Suprapubic skin (tissue), 3 donors: ENCODE measurements at regions not wholly inside any gene's neighbourhood (a gene's known extent, or its start where the extent isn't known, plus 50 kb on each side); places are given as distances from the start of the nearest gene placed in this dataset.

ENCODE experiments used
- POLR2AphosphoS5 ChIP-seq, 3 donors: sonication (generic); formaldehyde crosslinking; IDR thresholded peaks; one replicate each; pipeline ENCODE4 v1.6.1; 2017; ENCODE audit warnings: antibody characterized with exemption in 3 of 3
- TF ChIP-seq, protein P1 (sequence below), 2 donors: fragments of 200-600 bp in 1 of 2; fragments of 450-650 bp in 1 of 2; sonication (generic) in 1 of 2; IDR thresholded peaks; one replicate each; pipeline ENCODE4 v1.5.1; 2016 to 2019; ENCODE audit warnings: antibody characterized with exemption in 2 of 2, mild to moderate bottlenecking in 1 of 2, moderate library complexity in 1 of 2

DNA sequence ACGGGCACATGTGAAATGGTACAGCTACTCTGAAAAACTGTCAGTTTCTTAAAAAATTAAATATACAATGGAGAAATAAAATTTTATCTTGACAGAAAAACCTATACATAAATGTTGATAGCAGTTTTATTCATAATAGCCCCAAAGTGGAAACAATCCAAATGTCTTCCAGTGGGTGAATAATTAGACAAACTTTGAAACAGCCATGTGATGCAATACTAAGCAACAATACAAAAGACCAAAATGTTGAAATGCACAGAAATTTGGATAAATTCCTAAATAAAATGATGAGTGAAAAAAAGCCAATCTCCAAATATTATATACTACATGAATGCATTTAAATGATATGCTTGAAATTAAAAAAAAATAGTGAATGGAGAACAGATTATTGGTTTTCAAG lies 523.1 kb downstream of the HTR1B start:
- TF ChIP-seq POLR2AphosphoS5 (IDR thresholded peaks at IDR 0.05): no peak
- TF ChIP-seq, protein P1, sequence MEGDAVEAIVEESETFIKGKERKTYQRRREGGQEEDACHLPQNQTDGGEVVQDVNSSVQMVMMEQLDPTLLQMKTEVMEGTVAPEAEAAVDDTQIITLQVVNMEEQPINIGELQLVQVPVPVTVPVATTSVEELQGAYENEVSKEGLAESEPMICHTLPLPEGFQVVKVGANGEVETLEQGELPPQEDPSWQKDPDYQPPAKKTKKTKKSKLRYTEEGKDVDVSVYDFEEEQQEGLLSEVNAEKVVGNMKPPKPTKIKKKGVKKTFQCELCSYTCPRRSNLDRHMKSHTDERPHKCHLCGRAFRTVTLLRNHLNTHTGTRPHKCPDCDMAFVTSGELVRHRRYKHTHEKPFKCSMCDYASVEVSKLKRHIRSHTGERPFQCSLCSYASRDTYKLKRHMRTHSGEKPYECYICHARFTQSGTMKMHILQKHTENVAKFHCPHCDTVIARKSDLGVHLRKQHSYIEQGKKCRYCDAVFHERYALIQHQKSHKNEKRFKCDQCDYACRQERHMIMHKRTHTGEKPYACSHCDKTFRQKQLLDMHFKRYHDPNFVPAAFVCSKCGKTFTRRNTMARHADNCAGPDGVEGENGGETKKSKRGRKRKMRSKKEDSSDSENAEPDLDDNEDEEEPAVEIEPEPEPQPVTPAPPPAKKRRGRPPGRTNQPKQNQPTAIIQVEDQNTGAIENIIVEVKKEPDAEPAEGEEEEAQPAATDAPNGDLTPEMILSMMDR (IDR thresholded peaks at IDR 0.05): no peak
